Fibroblast of the conjunctiva (primary cell): ENCODE measurements at regions not wholly inside any gene's neighbourhood (a gene's known extent, or its start where the extent isn't known, plus 50 kb on each side); places are given as distances from the start of the nearest gene placed in this dataset.

Experiments used
- DNase-seq: peaks from one replicate; pipeline ENCODE4 v3.0.0-alpha.2; 2010; ENCODE audit warnings: low read depth

DNA sequence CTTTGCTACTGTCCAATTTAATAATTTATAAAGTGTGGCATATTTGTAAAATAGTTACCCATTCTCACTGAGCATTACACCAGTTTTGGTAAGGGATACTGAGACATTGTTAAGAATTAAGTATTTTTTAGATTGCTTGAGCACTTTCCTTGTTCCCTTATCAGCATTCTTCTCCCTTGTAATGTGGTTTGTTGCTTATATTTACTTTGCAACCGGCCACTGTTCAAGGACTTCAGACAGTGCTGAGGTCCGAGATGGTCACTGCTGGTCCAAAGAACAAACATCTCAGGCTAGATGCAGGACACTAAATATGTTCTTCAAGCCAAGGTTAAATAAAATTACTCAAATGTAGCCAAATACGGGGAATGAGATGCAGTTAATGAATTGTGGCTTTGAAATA lies 161.4 kb downstream of the TM9SF2 start:
- DNase-seq, result no peak

DNA sequence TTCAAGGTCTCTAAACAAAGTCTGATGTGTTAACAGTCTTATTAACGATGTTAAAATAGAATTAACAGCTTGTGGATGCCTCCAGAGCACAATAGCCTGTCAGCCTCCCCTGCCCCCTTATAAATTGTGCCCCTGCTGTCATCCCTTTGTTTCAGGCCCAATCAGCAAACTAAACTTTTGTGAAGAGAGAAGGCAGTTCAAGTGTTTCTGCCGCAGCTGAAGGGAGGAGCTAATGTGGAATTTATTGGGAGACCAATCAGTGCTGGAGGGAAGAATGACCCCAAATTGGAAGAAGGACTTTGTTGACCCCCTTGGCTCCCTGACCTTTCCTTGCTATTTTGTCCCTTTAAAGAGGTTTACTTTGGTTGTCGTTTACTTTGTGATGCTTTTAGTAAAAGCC lies 160.5 kb downstream of the TM9SF2 start:
- DNase-seq, result no peak

DNA sequence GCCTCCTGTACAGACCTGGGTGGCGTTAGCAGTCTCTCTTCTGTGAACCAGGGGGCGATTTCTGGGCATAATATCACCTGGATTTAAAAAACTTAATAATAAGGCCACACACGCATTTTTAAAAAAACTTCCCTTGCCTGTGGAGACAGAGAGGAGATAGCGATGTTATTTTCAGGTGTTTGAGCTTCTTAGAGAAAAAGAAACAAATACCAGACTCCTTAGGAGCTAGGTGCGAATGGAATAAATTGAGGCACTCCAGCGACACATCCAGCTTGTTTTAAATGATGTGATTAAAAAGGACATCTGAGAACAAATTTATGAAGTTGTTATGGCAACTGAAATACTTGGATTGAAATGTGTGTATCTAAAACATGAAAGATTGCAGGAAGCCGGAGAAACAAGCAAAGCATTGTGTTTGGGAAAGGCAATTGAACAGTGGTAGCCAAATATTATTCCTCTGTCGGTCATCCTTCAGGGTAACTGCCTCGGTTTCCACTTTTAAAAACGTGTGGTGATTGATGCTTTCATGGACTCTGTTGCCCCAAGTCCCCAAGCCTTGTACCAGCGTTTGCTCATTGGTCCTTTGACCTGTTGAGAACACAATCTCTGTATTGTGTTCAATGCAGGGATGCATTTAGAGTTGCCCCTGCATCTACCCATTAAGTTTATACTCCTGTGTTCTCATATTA lies 158.7 kb downstream of the TM9SF2 start:
- no peak for DNase-seq

DNA sequence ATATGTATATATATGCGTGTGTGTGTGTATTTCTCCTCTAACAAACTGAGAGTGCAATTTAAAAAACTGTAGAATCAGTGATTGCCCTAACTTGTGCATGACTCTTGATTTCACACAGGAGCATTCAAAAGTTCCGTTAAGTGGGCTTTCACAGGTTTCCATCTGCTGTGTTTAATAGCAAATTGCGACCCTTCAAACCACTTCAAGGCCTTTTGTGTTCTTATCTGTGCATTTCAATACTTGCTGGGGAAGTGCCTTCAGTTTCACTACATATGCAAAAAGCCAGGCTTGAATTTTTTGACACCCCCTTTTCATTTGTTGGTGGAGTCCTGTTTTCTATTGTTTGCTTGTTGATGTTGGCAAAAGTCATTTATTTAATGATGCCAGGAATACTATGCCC lies 158.0 kb downstream of the TM9SF2 start:
- no peak for DNase-seq

DNA sequence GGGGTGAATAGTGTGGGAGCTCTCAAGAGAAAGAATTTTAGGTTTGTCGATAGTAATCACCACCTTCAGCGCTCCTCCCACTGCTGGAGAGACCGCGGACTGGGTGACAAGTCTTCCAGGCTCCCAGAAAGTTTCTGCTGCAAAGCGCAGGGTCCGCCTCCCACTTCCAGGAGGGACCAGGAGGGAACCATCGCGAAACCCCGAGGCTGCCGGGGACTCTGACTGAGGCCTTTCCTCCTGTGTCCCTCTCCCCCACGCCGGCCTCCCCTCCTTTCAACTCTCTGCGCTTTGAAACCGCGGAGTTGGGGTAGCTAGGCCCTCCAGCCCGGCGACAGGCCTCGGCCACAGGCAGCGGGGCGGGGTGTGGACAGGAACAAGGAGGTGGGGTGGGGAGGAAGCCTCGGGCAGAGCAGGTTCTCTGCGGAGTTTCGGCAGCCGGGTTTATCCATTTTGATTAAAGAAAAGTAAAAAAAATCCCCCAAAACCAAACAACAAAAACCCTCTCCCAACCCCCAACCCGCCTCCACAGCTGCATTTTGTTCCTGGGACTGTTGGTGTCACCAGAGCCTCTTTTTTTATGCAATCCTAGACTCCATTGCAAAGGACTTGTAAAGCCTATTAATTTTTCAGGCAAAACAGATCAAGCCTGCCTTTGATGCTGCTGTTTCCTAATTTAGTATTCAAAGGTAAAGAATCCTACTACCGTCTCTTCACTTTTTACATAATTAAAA lies 157.2 kb downstream of the TM9SF2 start:
- DNase-seq, result peak; percentile 67

DNA sequence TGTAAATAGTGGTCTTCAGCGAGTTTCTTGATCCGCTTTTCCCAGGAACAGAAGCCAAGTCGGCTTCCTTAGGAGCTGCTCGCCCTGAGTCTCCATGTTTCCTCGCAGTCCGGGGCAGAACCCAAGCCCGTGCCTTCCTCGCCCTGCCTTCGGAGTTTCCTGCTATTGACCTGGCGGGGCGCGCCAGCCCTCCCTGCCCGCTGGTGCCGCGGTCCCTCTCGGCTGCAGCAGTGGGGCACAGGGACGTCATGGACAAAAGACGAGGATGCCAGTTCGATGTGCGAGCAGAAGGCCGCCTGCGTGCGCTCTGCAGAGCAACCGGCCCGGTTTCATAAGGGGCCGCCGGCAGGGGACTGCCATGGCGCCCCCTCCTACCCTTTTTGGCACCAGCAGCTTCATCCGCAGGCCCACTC lies 156.6 kb downstream of the TM9SF2 start:
- no peak for DNase-seq

DNA sequence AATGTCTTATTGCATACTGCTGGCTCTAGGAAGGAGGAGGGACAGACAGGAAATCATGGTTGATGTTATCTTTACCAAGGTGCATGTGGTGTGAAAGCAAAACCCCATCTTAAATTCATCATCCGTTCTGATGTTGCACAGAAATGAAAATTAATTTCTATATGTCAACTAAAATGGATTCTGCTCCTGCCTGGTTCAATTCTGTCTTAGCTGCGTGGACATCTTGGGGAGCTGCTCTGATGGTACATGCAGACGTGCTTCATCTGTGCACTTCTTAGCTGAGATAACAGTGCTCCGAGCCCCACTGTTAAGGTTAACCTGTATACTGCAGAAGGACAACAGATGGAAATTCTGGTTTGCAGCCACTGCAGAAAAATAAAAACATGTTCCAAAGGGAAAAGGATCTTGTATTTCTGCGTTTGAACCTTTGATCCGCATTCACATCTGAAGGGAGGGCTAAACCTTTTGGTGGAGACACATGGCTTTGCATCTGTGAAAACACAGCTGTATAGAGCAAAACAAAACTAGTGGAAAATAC lies 155.6 kb downstream of the TM9SF2 start:
- DNase-seq, result no peak

DNA sequence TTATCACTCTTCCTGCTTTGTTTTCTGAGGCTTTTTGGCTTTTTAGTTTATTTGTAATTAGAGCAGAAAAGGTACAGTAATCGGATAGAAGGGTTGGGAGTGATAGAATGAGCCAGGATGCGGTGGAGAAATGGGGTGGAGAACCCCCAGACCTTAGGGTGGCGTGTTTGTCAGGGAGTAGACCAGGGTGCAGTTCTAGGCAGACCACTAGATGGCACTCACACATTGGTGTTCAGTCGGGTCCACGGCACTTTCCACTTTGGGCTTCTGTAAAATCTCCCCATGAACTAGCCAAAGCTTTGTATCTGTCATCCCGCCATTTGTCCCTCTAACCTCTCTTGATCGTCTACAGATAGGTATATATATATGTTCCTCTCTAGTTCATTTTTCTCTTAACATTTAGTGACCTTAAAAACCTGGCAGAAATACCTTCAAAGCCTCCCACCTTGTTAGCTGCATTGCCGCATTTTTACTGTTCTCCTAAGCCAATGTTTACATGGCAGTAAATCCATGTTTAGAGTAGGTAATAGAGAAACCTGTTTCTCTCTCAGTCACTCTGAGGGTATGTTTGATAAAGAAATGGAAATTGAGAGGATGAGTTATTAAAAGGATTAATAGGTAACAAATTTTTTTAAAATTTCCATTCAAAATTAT lies 154.9 kb downstream of the TM9SF2 start:
- DNase-seq, result peak; percentile 69

DNA sequence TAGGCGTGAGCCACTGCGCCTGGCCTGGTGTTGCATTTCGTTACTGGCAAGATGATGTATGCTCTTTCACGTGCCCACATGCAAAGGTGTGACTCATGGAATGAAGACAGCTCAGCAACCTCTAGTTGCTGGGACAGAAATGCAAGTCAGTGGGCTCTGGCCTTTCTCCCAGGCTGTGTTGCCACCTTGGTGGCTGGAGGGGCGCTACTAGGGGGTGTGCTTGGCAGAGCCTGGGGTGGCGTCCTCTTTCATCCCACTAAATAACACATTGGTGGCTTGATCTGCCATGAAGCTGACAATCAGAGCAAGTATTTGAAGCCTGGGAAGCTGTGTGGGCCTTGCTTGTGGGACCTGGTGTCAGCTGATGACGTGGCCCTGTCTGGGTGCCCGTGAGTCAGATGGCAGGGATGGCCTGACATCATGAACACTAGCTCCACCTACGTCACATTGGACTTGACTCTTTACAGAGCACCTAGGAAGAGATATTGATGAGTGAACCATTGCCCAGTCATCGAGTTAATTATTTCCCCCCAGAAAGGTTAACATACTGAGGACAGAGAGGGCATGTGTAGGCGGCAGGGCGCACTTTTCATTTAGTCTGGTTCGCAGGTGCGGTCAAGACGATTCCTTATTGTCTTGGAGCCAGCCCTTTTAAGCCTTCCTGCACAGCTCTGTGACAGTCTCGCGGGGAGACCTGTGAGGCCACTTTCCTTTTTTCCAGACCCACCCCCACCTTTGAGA lies 154.2 kb downstream of the TM9SF2 start:
- no peak for DNase-seq

DNA sequence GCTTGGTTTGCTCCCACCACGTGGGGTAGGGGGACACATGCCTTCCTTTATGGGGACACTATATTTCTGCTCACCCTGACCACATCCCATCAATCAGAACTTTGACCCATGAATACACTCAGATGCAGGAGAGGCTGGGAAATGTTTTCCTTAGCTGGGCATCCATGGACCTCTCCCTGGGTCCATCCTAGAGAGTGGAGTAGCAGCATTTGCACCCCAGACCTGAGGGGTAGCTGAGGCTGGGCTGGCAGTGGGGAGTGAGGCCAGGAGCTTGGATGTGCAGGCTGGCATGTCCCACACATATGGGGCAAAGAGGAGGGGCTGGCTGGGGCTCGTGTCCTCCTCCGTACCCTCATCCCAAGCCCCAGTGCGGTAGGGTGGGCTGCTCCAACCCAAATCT lies 152.8 kb downstream of the TM9SF2 start:
- no peak for DNase-seq

DNA sequence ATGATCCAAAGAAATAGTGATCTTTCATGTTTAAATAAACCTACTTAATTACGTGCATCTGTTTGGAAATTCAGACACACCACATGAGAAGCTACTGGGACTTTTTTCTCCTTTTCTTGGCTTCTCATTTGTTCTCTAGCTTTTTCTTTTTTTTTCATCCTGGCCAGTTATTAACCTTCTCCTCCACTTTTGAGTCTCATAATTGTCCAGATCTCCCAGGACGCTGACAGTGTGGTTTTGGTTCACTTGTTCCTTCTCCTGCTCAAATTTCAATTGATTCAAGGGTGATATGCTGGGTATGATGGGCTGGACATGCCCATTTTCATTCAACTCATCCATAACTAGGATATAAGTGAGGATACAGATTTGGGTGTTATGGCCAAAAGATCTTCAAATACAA lies 152.3 kb downstream of the TM9SF2 start:
- DNase-seq, result no peak

DNA sequence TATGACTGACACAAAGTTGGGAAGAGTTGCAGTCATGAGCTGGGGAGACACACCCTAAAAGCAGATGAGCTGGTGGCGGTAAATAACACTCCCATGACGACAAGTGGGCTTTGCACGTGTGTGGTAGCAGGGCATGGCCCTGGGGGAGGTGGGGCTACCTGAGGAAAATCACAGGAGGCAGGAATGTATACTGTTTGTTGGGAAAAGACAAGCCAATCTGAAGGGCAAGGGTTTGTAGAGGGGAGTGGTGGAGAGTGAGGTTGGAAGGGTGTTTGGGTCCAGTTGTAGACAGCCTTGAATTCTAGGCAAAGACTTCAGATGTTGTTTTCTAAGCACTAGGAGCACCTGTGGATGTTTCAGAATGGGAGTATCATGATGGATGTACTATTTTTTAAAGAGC lies 151.6 kb downstream of the TM9SF2 start:
- DNase-seq, result no peak

DNA sequence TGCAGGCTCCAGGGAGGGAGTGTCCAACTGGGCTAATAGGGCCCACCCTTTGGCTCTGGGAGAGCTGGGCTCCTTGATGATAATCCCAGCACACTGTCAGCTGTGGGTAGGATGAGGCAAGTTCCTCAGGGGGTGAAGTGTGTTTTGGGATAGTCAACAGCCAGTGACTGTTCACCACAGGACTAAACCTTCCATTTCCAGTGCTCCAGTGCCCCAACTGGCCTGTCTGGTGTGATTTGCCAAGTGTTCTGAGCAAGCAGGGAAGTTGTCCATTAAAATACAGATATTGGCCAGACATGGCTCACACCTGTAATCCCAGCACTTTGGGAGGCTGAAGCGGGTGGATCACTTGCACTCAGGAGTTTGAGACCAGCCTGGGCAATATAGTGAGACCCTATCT lies 150.9 kb downstream of the TM9SF2 start:
- no peak for DNase-seq

DNA sequence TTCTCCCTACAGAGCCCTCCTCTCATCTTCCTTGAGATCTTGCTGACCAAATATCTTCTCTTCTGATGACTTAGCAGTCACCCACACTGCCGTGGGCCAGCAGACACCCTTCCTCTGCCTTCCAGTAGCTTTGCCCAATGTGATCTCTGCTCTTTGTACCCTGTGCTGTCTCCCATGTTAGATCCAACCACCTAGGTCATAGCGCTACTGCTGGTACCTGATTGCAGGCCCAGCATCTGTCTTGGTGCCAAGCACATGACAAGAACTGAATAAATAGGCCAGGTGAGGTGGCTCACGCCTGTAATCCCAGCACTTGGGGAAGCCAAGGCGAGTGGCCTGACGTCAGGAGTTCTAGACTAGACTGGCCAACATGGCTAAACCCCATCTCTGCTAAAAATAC lies 149.7 kb downstream of the TM9SF2 start:
- DNase-seq, result no peak

DNA sequence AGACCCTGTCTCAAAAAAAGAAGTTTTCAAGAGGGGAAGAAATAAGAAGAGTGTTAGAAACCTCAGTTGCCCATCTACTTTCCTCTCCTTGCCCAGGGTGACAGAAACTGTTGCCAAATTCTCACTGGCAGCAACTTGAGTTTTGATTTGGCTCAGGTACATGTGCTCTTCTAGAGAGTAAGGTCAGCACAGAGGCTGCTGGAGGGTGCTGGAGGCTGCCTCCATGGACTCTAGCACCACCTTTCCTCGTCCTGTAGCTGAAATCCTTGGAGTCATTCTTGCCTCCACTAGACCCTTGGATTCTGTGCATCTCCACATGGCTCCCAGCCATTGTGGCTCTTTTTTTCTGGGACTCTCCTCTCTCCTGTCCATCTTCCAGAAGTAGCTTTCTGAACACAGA lies 149.1 kb downstream of the TM9SF2 start:
- DNase-seq, result no peak

DNA sequence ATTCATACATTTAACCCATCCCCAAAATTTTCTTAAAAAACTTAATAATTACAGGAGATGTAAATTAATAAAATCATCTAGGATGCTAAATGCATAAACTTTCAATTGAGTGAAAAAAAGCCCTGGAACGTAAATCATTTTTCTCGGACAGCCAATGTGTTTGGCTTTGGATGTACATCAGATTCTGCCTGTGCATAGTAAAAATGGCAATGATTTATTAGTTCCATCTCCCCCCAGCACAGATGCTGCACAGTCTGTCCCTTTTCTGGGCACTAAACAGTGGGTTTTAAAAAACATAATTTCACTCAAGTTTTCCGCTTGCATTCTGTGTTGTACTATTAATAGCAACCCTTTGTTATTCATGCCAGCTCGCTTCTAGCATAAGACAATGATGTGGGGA lies 147.7 kb downstream of the TM9SF2 start:
- no peak for DNase-seq

DNA sequence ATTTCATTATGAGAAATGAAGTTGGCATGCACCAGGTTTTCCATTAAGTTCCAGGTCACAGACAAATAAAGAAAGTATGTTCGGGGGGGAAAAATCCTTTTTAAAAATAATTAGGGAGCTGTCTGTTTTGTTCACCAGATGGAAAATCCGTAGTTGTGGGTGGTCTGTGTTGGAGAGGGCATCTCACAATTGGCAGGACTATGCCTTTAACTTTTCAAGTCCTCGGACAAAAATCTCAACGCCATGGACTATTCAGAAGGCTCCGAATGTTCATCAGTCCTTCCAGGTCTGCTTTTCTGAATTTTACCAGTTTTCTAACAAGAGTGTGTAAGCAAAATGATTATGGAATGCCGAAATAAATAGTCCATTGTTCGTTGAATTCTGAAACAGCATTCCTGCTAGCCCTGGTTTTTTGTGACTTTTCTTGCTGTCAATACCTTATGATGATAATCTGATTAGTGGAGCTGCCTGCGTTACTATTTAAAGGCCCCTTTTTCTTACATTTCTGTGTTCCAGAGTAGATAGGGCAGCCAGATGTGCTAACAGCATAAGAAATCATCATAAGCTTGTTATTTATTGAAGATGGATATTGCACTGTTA lies 146.9 kb downstream of the TM9SF2 start:
- DNase-seq, result no peak

DNA sequence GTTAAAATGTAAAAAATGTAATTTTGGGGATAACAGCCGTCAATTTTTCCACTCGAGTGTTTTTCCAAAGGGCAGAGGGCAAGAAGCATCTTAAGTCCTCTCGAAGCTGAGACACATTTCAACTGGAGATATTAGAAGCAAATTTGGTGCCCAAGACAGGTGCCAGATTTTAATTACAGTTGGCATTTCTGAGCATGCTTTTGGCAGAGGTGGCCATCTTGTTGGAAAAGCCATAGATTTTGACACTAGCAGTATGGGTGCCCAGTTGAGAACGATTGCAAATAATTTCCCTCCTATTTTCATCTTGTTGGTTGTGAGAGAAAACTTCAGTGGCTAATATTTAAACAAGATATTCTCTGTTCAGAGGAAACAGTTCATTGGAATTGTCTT lies 146.3 kb downstream of the TM9SF2 start:
- DNase-seq, result no peak

DNA sequence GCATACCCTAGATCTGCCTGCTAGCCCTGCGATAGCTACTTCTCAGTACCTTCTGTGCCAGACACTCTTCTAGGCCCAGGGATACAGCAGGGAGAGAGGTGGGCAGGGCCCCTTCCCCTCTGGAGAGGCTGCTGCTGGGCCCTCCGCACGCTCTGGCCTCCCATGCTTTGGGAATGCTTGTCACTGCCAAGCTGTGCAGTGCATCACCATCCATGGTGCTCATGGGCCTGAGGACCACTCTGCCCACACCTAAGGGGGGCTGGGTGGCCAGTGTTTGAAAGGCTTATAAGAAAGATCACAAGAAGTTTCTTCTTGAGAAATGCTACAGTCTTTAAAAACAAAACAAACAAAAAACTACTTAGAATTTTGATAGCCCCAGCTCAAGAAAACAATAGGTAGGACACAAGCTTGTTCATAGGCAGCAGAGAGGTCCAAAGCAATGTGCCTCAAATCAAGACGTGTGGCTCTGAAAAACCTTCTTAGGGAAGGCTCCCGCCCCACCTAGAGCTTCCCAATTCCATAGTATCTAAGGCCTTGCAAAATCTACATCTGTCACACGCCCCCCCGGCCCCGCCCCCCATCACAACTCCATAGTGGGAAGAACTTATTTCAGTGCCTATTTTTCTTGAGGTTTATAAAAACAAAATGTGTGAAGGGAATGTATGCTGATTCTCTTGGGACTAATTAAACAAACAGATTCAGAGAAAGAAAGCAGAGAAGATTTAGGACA lies 145.8 kb downstream of the TM9SF2 start:
- no peak for DNase-seq

DNA sequence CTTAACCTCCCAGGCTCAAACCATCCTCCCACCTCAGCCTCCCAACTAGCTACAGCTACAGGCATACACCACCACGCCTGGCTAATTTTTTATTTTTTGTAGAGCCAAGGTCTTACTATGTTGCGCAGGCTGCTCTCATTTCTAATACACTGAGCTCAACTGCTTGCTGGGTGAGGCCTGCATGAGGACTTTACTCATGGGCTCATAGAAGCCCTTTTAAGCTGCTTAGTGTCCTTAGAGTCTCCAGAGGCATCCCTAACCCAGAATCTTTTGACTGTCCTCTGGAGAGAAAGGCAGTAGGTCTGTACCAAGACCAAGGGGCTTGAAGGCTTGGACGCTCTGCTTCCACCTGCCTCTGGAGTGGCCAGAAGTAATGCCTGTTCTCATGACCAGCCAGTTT lies 141.6 kb downstream of the TM9SF2 start:
- no peak for DNase-seq

DNA sequence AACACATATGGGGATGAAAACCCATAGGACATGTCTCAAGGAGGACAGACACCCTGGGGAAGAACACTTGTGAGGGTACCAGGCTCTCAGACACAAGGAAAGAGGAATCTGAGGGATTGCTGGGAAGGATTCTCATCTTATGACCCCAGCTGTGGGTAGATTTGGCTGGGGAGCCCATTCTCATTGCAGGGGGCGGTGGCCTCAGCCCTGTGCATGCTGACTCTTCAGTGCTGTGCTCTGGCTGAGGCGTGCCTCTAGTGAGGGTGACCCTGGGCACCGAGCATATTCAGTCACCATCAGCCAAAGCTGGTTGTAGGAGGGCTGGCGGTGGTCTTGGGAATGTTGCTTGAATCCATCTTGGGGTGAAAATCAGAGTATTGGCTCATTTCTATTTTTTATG lies 140.7 kb downstream of the TM9SF2 start:
- DNase-seq, result no peak
